ENCODE measurements at regions not wholly inside any gene's neighbourhood (a gene's known extent, or its start where the extent isn't known, plus 50 kb on each side); places are given as distances from the start of the nearest gene placed in this dataset.
"Not testable (repeated sequence)": the region's sequence is repeated elsewhere in the genome, so short reads cannot be mapped to it uniquely, and the experiment has no call there.

DNA sequence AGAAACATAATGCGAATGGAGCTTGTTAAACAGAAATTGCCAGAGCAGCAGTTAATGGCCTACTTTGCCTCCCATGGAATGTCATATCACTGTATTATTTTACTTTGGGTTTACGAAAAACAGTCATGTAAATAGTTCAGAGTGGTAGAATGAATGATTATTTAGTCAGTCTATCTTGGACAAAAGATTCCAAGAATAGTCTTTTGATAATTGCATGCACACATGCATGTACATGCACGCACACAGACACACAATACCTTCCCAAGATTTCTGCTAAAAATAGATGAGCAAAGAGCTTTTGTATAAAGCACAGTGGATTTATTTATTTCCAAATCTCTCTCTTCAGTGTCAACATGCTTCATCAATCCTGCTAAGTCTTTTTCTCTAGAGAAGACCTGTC lies 800.7 kb downstream of the DIPK2A start:
- ATAC-seq (no peak), DNase-seq (no peak)
- H3K36me3 Mint-ChIP-seq (ENCODE audit: low read depth) = no peaks in the 10 kb centered on the region
- ChIA-PET POLR2A (no interaction called here), CTCF (no interaction called here)
- H3K27me3 Mint-ChIP-seq (ENCODE audit: low read depth) = no peaks in the 10 kb centered on the region
- H3K4me3 Mint-ChIP-seq = no peak overlapping the region
- H3K4me1 Mint-ChIP-seq (ENCODE audit: low read depth) = no peaks in the 10 kb centered on the region
- no peak overlapping the region for H3K27ac Mint-ChIP-seq
- H3K9me3 Mint-ChIP-seq (ENCODE audit: insufficient read depth) = no peaks in the 10 kb centered on the region

- POLR2A ChIA-PET = no interaction called here
- CTCF ChIA-PET = no interaction called here
- H3K36me3 Mint-ChIP-seq (ENCODE audit: low read depth) = no peaks in the 10 kb centered on the region
- H3K27me3 Mint-ChIP-seq (ENCODE audit: low read depth) = no peaks in the 10 kb centered on the region
- H3K27ac Mint-ChIP-seq = no peak overlapping the region
- no peaks in the 10 kb centered on the region for H3K9me3 Mint-ChIP-seq (ENCODE audit: insufficient read depth)
- DNase-seq = no peak
- H3K4me3 Mint-ChIP-seq = no peak overlapping the region
- H3K4me1 Mint-ChIP-seq (ENCODE audit: low read depth) = no peaks in the 10 kb centered on the region
- ATAC-seq = no peak
These were observed 801.7 kb downstream of the DIPK2A start for GRCh38 chr3:144773350-144773749.

DNA sequence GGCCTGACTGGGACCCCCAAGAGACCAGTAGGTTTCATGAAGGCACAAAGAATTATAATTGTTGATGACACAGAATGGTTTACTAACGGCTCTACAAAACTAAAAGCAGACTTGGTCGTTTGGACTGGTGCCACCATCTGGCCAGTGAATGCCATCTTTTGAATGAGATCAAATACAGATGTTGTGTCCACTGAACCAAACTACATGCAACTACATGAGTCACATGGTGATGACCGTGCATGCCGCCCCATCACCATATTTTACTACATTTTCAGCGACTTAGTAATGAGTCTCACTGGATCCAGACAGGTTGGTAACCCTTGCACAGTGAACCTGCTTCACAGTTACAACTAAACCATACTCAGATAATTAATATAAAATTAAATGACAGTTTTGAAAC lies 803.3 kb downstream of the DIPK2A start:
- ChIA-PET POLR2A (no interaction called here), CTCF (no interaction called here)
- Mint-ChIP-seq H3K4me3 (no peak overlapping the region), H3K27ac (no peak overlapping the region), H3K27me3 (ENCODE audit: low read depth) (no peaks in the 10 kb centered on the region), H3K4me1 (ENCODE audit: low read depth) (no peaks in the 10 kb centered on the region), H3K36me3 (ENCODE audit: low read depth) (no peaks in the 10 kb centered on the region), H3K9me3 (ENCODE audit: insufficient read depth) (no peaks in the 10 kb centered on the region)
- ATAC-seq (no peak), DNase-seq (no peak)

GRCh38 chr3:144775551-144775950 lies 803.9 kb downstream of the DIPK2A start:
- no peaks in the 10 kb centered on the region for H3K27me3 Mint-ChIP-seq (ENCODE audit: low read depth)
- ChIA-PET POLR2A (interaction anchor here (0.6 kb wide), 1 partner anchor 358 kb away, joined by 3 read pairs; no protein-coding TSS in a partner anchor), CTCF (no interaction called here)
- no peak overlapping the region for H3K27ac Mint-ChIP-seq
- no peaks in the 10 kb centered on the region for H3K36me3 Mint-ChIP-seq (ENCODE audit: low read depth)
- H3K4me1 Mint-ChIP-seq (ENCODE audit: low read depth) = no peaks in the 10 kb centered on the region
- H3K9me3 Mint-ChIP-seq (ENCODE audit: insufficient read depth) = no peaks in the 10 kb centered on the region
- ATAC-seq (no peak), DNase-seq (no peak)
- no peak overlapping the region for H3K4me3 Mint-ChIP-seq

DNA sequence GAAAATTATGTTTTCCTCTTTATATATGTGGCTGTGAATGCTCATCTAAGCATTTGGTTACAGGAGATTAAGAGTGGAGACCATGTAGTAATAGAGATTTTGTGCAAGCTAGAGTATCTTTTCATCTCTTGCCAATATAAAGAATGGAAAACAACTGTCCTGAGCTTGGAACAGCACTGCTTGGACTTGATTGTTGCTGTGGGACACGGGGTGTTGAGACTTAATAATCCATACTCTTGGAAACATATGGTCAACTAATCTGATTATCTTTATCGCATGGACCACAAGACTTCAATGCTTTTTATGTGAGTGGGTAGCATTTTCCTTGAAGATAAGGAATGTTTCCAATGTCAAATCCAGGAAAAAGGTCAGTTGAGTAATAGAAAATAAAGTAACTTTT lies 806.3 kb downstream of the DIPK2A start:
- no peaks in the 10 kb centered on the region for H3K9me3 Mint-ChIP-seq (ENCODE audit: insufficient read depth)
- H3K4me3 Mint-ChIP-seq = no peak overlapping the region
- ChIA-PET CTCF (no interaction called here), POLR2A (no interaction called here)
- H3K4me1 Mint-ChIP-seq (ENCODE audit: low read depth) = no peaks in the 10 kb centered on the region
- DNase-seq (no peak), ATAC-seq (no peak)
- H3K27me3 Mint-ChIP-seq (ENCODE audit: low read depth) = no peaks in the 10 kb centered on the region
- no peaks in the 10 kb centered on the region for H3K36me3 Mint-ChIP-seq (ENCODE audit: low read depth)
- H3K27ac Mint-ChIP-seq = no peak overlapping the region

DNA sequence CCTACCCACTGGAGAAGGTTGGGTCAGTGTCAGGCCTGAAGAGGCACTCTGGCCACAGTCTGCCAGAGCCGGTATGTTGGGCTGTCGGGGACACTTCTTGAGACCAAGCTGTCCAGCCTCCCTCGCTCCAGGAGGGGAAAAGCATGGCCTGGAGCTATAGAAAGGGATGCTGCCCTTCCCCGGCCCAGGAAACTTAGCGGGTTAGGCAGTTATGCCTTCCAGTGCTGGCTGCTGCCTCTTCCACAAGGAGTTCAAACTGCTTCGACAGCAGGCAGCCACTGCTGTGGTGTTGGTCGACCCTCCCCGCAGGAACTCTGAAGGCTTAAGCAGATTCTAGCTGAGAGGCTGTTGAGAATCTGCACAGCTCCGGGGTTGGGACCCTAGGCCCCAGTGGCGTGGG lies 819.4 kb downstream of the DIPK2A start:
- no peaks in the 10 kb centered on the region for H3K9me3 Mint-ChIP-seq (ENCODE audit: insufficient read depth)
- H3K4me3 Mint-ChIP-seq = no peak overlapping the region
- no peaks in the 10 kb centered on the region for H3K36me3 Mint-ChIP-seq (ENCODE audit: low read depth)
- ATAC-seq (no peak), DNase-seq (no peak)
- no peak overlapping the region for H3K27ac Mint-ChIP-seq
- H3K27me3 Mint-ChIP-seq (ENCODE audit: low read depth) = no peaks in the 10 kb centered on the region
- POLR2A ChIA-PET = no interaction called here
- H3K4me1 Mint-ChIP-seq (ENCODE audit: low read depth) = no peaks in the 10 kb centered on the region
- CTCF ChIA-PET = no interaction called here

GRCh38 chr3:144801890-144802289 lies 830.3 kb downstream of the DIPK2A start:
- H3K27ac Mint-ChIP-seq = no peak overlapping the region
- POLR2A ChIA-PET = no interaction called here
- H3K27me3 Mint-ChIP-seq (ENCODE audit: low read depth) = no peaks in the 10 kb centered on the region
- no peak for DNase-seq
- no peaks in the 10 kb centered on the region for H3K4me1 Mint-ChIP-seq (ENCODE audit: low read depth)
- no peak overlapping the region for H3K4me3 Mint-ChIP-seq
- no peaks in the 10 kb centered on the region for H3K36me3 Mint-ChIP-seq (ENCODE audit: low read depth)
- no peaks in the 10 kb centered on the region for H3K9me3 Mint-ChIP-seq (ENCODE audit: insufficient read depth)
- ATAC-seq = no peak
- CTCF ChIA-PET = interaction anchor here (0.6 kb wide), 1 partner anchor 213 kb away, joined by 3 read pairs; no protein-coding TSS in a partner anchor

GRCh38 chr3:144809380-144809779 lies 837.8 kb downstream of the DIPK2A start:
- Mint-ChIP-seq H3K4me3 (no peak overlapping the region), H3K9me3 (ENCODE audit: insufficient read depth) (no peaks in the 10 kb centered on the region), H3K27ac (no peak overlapping the region), H3K4me1 (ENCODE audit: low read depth) (no peaks in the 10 kb centered on the region), H3K27me3 (ENCODE audit: low read depth) (no peaks in the 10 kb centered on the region), H3K36me3 (ENCODE audit: low read depth) (no peaks in the 10 kb centered on the region)
- no peak for ATAC-seq
- POLR2A ChIA-PET = no interaction called here
- DNase-seq = no peak
- CTCF ChIA-PET = no interaction called here

DNA sequence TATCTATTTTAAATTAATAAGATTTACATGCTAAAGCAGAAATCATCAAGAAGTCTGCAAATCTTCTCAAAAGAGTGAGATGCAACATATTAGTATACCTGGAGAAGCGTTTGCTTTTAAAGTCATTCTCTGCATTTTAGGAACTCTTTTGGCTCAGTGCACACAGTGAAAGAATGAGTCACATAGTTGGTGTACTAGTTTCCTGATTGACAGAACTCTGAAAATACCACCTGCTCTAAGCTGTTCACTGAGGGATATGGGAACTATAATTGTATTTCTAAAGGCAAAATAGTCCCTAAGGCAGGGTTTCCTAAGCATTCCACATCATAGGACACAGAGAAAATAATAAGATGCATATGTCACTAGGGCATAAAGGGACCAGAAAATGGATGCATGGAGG lies 838.5 kb downstream of the DIPK2A start:
- DNase-seq (no peak), ATAC-seq (no peak)
- H3K27ac Mint-ChIP-seq = no peak overlapping the region
- no peaks in the 10 kb centered on the region for H3K27me3 Mint-ChIP-seq (ENCODE audit: low read depth)
- no peaks in the 10 kb centered on the region for H3K36me3 Mint-ChIP-seq (ENCODE audit: low read depth)
- ChIA-PET CTCF (no interaction called here), POLR2A (no interaction called here)
- H3K4me3 Mint-ChIP-seq = no peak overlapping the region
- no peaks in the 10 kb centered on the region for H3K9me3 Mint-ChIP-seq (ENCODE audit: insufficient read depth)
- no peaks in the 10 kb centered on the region for H3K4me1 Mint-ChIP-seq (ENCODE audit: low read depth)

DNA sequence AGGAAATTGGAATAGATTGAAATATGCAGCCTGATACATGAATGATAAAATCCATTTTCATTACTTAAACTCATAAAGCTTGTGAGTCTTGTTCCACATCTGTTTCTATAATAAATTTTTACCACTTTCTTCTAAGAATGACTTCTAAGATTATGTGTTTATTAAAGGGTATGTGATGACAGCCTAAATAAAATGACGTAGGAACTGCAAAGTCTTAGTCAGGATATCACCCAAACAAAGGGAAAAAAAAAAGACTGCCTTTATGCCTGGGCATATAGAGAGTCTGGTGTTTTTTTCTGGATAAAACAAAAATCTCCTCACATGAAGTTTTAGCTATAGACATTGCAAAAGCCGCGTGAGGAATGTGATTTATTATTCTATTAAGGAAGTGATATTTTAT lies 844.0 kb downstream of the DIPK2A start:
- DNase-seq (no peak), ATAC-seq (no peak)
- H3K27ac Mint-ChIP-seq = no peak overlapping the region
- no peak overlapping the region for H3K4me3 Mint-ChIP-seq
- H3K9me3 Mint-ChIP-seq (ENCODE audit: insufficient read depth) = no peaks in the 10 kb centered on the region
- H3K36me3 Mint-ChIP-seq (ENCODE audit: low read depth) = no peaks in the 10 kb centered on the region
- ChIA-PET POLR2A (no interaction called here), CTCF (no interaction called here)
- H3K4me1 Mint-ChIP-seq (ENCODE audit: low read depth) = no peaks in the 10 kb centered on the region
- H3K27me3 Mint-ChIP-seq (ENCODE audit: low read depth) = no peaks in the 10 kb centered on the region

GRCh38 chr3:144816323-144816722 lies 844.7 kb downstream of the DIPK2A start:
- ATAC-seq (no peak), DNase-seq (no peak)
- POLR2A ChIA-PET = no interaction called here
- Mint-ChIP-seq H3K4me1 (ENCODE audit: low read depth) (no peaks in the 10 kb centered on the region), H3K4me3 (no peak overlapping the region), H3K27ac (no peak overlapping the region), H3K36me3 (ENCODE audit: low read depth) (no peaks in the 10 kb centered on the region), H3K9me3 (ENCODE audit: insufficient read depth) (no peaks in the 10 kb centered on the region), H3K27me3 (ENCODE audit: low read depth) (no peaks in the 10 kb centered on the region)
- CTCF ChIA-PET = no interaction called here

GRCh38 chr3:144818973-144819372 lies 847.4 kb downstream of the DIPK2A start:
- Mint-ChIP-seq H3K27me3 (ENCODE audit: low read depth) (no peaks in the 10 kb centered on the region), H3K9me3 (ENCODE audit: insufficient read depth) (no peaks in the 10 kb centered on the region), H3K27ac (no peak overlapping the region), H3K36me3 (ENCODE audit: low read depth) (no peaks in the 10 kb centered on the region), H3K4me3 (no peak overlapping the region), H3K4me1 (ENCODE audit: low read depth) (no peaks in the 10 kb centered on the region)
- CTCF ChIA-PET = no interaction called here
- POLR2A ChIA-PET = no interaction called here
- DNase-seq (no peak), ATAC-seq (no peak)

DNA sequence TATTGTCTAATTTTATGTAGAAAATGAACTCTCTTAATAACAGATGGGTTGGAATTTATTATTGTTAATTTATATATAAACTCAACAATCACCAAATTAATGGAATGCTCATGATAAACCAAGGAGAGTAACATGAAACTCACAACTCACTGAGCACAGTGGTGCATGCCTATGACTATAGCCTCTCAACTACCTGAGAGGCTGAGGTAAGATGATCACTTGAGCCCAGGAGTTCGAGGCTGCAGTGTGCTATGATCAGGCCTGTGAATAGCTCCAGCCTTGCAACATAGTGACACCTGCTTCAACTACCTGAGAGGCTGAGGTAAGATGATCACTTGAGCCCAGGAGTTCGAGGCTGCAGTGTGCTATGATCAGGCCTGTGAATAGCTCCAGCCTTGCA lies 848.6 kb downstream of the DIPK2A start:
- H3K36me3 Mint-ChIP-seq (ENCODE audit: low read depth); H3K4me3 Mint-ChIP-seq; CTCF ChIA-PET; DNase-seq; H3K4me1 Mint-ChIP-seq (ENCODE audit: low read depth); H3K9me3 Mint-ChIP-seq (ENCODE audit: insufficient read depth); H3K27ac Mint-ChIP-seq; POLR2A ChIA-PET; H3K27me3 Mint-ChIP-seq (ENCODE audit: low read depth); ATAC-seq: not testable (repeated sequence)
